ENCODE measurements at regions not wholly inside any gene's neighbourhood (a gene's known extent, or its start where the extent isn't known, plus 50 kb on each side); places are given as distances from the start of the nearest gene placed in this dataset.

DNA sequence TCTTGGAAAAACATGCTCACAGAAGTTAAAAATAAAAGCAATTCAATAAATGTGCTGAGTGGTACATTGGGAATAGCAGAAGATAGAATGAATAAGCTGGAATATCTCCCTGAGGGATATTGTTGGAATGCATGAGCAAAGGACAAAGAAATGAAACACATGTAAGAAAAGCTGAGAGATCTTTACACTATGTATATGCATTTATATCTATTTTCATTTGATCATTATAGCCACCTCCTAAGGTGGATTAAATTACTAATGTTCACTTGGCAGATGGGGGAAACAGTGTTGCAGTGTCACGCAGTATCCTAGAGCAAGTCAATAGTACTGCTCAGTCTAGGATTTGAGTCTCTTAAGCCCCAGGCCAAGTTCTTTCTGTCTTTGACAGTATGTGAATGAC is 542.0 kb upstream of the MARCKS start:
- H3K27ac ChIP-seq (ENCODE audit: low read length) = no peak overlapping the region
- CTCF ChIA-PET = no interaction called here
- H3K4me1 ChIP-seq (ENCODE audit: control insufficient read depth, insufficient read depth, low read length) = no peaks in the 10 kb centered on the region
- H3K36me3 ChIP-seq (ENCODE audit: control insufficient read depth, insufficient read depth, low read length) = no peaks in the 10 kb centered on the region
- ATAC-seq (no peak), DNase-seq (ENCODE audit: low read depth, low spot score) (no peak)
- H3K9me3 ChIP-seq (ENCODE audit: control insufficient read depth, insufficient read depth, low read depth, low read length) = no peaks in the 10 kb centered on the region
- H3K4me3 ChIP-seq (ENCODE audit: low read depth in 2 of 2, low read length in 2 of 2) = no peak overlapping the region
- intact Hi-C loops (cut with micrococcal nuclease; ENCODE audit: unreplicated experiment) (no loop called here), in situ Hi-C loops (cut with HindIII; ENCODE audit: low pct_unique_long_range_greater_than_20kb, low sequenced_read_pairs) (no loop called here)
- no peak for TF ChIP-seq SIN3A (IDR thresholded peaks at IDR 0.05; ENCODE audit: borderline replicate concordance, insufficient read depth, low read depth, low read length)
- TF ChIP-seq TCF7L2 (IDR thresholded peaks at IDR 0.05; ENCODE audit: low read depth, low read length) = no peak
- TF ChIP-seq, protein P1, sequence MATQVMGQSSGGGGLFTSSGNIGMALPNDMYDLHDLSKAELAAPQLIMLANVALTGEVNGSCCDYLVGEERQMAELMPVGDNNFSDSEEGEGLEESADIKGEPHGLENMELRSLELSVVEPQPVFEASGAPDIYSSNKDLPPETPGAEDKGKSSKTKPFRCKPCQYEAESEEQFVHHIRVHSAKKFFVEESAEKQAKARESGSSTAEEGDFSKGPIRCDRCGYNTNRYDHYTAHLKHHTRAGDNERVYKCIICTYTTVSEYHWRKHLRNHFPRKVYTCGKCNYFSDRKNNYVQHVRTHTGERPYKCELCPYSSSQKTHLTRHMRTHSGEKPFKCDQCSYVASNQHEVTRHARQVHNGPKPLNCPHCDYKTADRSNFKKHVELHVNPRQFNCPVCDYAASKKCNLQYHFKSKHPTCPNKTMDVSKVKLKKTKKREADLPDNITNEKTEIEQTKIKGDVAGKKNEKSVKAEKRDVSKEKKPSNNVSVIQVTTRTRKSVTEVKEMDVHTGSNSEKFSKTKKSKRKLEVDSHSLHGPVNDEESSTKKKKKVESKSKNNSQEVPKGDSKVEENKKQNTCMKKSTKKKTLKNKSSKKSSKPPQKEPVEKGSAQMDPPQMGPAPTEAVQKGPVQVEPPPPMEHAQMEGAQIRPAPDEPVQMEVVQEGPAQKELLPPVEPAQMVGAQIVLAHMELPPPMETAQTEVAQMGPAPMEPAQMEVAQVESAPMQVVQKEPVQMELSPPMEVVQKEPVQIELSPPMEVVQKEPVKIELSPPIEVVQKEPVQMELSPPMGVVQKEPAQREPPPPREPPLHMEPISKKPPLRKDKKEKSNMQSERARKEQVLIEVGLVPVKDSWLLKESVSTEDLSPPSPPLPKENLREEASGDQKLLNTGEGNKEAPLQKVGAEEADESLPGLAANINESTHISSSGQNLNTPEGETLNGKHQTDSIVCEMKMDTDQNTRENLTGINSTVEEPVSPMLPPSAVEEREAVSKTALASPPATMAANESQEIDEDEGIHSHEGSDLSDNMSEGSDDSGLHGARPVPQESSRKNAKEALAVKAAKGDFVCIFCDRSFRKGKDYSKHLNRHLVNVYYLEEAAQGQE (IDR thresholded peaks at IDR 0.05; ENCODE audit: insufficient read depth in 1 of 2, low read depth in 2 of 2, low read length in 1 of 2) = no peak
- no peak for TF ChIP-seq POLR2AphosphoS5 (IDR thresholded peaks at IDR 0.05; ENCODE audit: low read depth, low read length)
- TF ChIP-seq, protein P2, sequence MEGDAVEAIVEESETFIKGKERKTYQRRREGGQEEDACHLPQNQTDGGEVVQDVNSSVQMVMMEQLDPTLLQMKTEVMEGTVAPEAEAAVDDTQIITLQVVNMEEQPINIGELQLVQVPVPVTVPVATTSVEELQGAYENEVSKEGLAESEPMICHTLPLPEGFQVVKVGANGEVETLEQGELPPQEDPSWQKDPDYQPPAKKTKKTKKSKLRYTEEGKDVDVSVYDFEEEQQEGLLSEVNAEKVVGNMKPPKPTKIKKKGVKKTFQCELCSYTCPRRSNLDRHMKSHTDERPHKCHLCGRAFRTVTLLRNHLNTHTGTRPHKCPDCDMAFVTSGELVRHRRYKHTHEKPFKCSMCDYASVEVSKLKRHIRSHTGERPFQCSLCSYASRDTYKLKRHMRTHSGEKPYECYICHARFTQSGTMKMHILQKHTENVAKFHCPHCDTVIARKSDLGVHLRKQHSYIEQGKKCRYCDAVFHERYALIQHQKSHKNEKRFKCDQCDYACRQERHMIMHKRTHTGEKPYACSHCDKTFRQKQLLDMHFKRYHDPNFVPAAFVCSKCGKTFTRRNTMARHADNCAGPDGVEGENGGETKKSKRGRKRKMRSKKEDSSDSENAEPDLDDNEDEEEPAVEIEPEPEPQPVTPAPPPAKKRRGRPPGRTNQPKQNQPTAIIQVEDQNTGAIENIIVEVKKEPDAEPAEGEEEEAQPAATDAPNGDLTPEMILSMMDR (IDR thresholded peaks at IDR 0.05) = no peak
- POLR2A ChIA-PET = interaction anchor here (0.6 kb wide), 1 partner anchor 1152 kb away, joined by 5 read pairs; no protein-coding TSS in a partner anchor
- no TSS peak for BruUV-seq (replicated peaks)
- H3K27me3 ChIP-seq (ENCODE audit: control insufficient read depth, insufficient read depth, low read length) = no peaks in the 10 kb centered on the region; the same call in 1 of the 2 replicates

DNA sequence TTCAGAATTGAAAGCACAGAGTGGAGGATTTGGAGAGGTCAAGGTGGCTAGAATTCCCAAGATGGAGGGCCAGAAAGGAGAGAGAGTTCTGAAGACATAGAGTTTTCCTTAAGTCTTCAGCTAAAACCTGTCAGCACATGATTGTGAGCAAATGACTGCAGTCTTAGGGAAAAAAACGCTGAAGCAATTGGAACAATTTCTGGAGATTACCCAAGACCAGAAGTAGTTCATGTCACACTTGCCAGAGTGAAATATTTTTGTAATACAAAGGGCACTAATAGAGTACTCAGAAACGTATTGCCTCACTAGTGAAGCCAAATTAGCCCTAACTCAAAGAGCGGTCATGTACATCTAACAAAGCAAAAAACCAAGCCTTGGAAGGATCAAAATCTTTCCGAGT is 541.3 kb upstream of the MARCKS start:
- no peaks in the 10 kb centered on the region; the same call in 1 of the 2 replicates for H3K27me3 ChIP-seq (ENCODE audit: control insufficient read depth, insufficient read depth, low read length)
- in situ Hi-C loops (cut with HindIII; ENCODE audit: low pct_unique_long_range_greater_than_20kb, low sequenced_read_pairs) = no loop called here
- DNase-seq (ENCODE audit: low read depth, low spot score) (no peak), ATAC-seq (no peak)
- BruUV-seq (replicated peaks) = no TSS peak
- CTCF ChIA-PET = no interaction called here
- H3K4me3 ChIP-seq (ENCODE audit: low read depth in 2 of 2, low read length in 2 of 2) = no peak overlapping the region
- no peaks in the 10 kb centered on the region for H3K4me1 ChIP-seq (ENCODE audit: control insufficient read depth, insufficient read depth, low read length)
- TF ChIP-seq, protein P1 (IDR thresholded peaks at IDR 0.05; ENCODE audit: insufficient read depth in 1 of 2, low read depth in 2 of 2, low read length in 1 of 2) = no peak
- TF ChIP-seq SIN3A (IDR thresholded peaks at IDR 0.05; ENCODE audit: borderline replicate concordance, insufficient read depth, low read depth, low read length) (no peak), TCF7L2 (IDR thresholded peaks at IDR 0.05; ENCODE audit: low read depth, low read length) (no peak), POLR2AphosphoS5 (IDR thresholded peaks at IDR 0.05; ENCODE audit: low read depth, low read length) (no peak)
- TF ChIP-seq, protein P2 (IDR thresholded peaks at IDR 0.05) = no peak
- POLR2A ChIA-PET = interaction anchor here (0.6 kb wide), 1 partner anchor 1153 kb away, joined by 5 read pairs; no protein-coding TSS in a partner anchor
- intact Hi-C loops (cut with micrococcal nuclease; ENCODE audit: unreplicated experiment) = no loop called here
- H3K36me3 ChIP-seq (ENCODE audit: control insufficient read depth, insufficient read depth, low read length) = no peaks in the 10 kb centered on the region
- no peaks in the 10 kb centered on the region for H3K9me3 ChIP-seq (ENCODE audit: control insufficient read depth, insufficient read depth, low read depth, low read length)
- no peak overlapping the region for H3K27ac ChIP-seq (ENCODE audit: low read length)
